Activated naive CD8-positive, alpha-beta T cell treated with anti-CD3 and anti-CD28 coated beads for 36 hours (primary cell): ENCODE measurements at regions not wholly inside any gene's neighbourhood (a gene's known extent, or its start where the extent isn't known, plus 50 kb on each side); places are given as distances from the start of the nearest gene placed in this dataset.
"Not testable (repeated sequence)": the region's sequence is repeated elsewhere in the genome, so short reads cannot be mapped to it uniquely, and the experiment has no call there.

Experiments used
- DNase-seq: peaks from one replicate; pipeline ENCODE4 v3.0.0; 2021
- H3K27ac Mint-ChIP-seq: one replicate; pipeline ENCODE4 v1.8.0; 2022; ENCODE audit warnings: mild to moderate bottlenecking, moderate library complexity, mixed read lengths
- H3K27me3 Mint-ChIP-seq: one replicate; pipeline ENCODE4 v1.8.0; 2022; ENCODE audit warnings: mild to moderate bottlenecking, mixed read lengths
- H3K36me3 Mint-ChIP-seq: one replicate; pipeline ENCODE4 v1.8.0; 2021; ENCODE audit warnings: mild to moderate bottlenecking, mixed read lengths
- H3K4me1 Mint-ChIP-seq: one replicate; pipeline ENCODE4 v1.8.0; 2021; ENCODE audit warnings: mixed read lengths
- H3K4me3 Mint-ChIP-seq: one replicate; pipeline ENCODE4 v1.8.0; 2022; ENCODE audit warnings: mild to moderate bottlenecking, moderate library complexity, mixed read lengths
- H3K9me3 Mint-ChIP-seq: one replicate; pipeline ENCODE4 v1.8.0; 2022; ENCODE audit warnings: mixed read lengths

DNA sequence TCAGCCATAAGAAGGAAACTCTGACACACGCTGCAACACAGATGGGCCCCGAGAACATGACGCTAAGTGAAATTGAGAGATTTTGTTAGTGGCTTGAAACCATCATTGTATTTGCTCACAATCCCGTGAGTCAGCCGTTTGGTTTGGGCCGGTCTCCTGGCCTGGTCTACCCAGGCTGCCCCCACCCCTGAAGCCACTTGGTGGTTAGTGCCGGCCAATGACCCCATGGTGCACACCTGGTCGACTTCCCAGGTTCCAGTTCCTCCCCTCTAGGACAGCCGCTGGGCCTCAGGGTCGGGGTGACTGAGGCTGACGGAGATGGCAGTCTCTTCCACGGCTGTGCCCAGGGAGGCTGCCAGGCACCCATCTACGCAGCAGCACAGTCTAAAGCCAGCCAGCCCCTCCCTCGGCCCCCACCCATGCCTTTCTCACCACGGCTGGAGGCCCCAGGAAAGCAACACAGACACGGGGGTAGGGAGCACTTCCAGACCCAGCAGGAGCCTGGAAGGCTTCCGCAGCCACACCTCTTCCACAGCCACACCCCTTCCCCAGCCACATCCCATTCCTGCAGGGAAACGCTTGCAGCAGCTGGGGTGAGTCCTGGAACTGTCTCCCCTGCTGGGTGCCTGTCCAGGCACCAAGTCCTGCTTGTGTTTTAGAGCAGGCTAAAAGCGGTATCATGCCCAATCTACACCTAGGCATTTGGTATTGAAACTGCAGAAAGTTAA is 5413.2 kb upstream of the TPTE start:
- H3K4me1 Mint-ChIP-seq, H3K27me3 Mint-ChIP-seq, H3K36me3 Mint-ChIP-seq, DNase-seq, H3K9me3 Mint-ChIP-seq, H3K4me3 Mint-ChIP-seq, H3K27ac Mint-ChIP-seq: not testable (repeated sequence)

DNA sequence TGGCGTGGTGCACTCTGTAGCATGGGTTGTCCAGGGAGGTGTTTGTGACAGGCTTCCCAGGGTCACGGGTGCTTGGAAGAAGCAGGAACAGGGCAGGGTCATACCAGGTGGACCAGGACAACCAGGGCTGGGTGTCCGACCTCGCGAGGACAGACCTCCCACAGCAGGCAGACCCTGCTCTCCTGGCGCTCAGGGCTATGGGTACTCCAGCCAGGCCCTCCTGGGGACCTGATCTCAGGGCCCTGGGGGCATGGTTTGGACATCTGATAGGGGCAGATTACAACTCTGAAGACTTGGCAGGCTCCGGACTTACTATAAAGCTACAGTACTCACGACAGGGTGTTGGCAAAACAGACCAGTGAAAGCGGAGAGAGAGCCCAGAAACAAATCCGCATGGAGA is 5410.2 kb upstream of the TPTE start:
- not testable (repeated sequence) for H3K9me3 Mint-ChIP-seq, H3K27ac Mint-ChIP-seq, H3K36me3 Mint-ChIP-seq, H3K4me3 Mint-ChIP-seq, H3K4me1 Mint-ChIP-seq, H3K27me3 Mint-ChIP-seq, DNase-seq

- not testable (repeated sequence) for DNase-seq, H3K27me3 Mint-ChIP-seq, H3K36me3 Mint-ChIP-seq, H3K9me3 Mint-ChIP-seq, H3K4me3 Mint-ChIP-seq, H3K27ac Mint-ChIP-seq, H3K4me1 Mint-ChIP-seq
Observed at GRCh38 chr21:5113092-5113491, 5408.3 kb upstream of the TPTE start.

DNA sequence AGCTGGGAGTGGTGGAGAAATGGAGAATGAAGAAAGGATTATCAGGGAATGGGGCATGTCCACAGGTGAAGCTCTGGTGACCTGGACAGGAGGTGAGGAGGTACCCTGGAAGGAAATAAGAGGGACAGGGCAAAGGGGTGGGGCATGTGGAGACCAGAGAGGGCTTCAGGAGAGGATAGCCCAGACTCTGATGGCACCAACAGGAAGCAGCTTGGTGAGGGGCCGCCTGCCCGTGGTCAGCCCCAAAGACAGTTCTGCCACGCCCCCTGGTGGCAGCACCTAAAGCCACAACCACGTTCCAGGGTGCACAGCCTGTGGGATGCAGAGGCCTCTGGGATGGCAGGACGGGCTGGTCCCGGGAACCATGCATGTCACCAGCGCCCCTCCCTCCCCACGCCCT is 5406.9 kb upstream of the TPTE start:
- not testable (repeated sequence) for H3K4me1 Mint-ChIP-seq, H3K27ac Mint-ChIP-seq, H3K4me3 Mint-ChIP-seq, DNase-seq, H3K27me3 Mint-ChIP-seq, H3K36me3 Mint-ChIP-seq, H3K9me3 Mint-ChIP-seq

- H3K4me1 Mint-ChIP-seq, H3K9me3 Mint-ChIP-seq, H3K4me3 Mint-ChIP-seq, H3K27ac Mint-ChIP-seq, H3K36me3 Mint-ChIP-seq, DNase-seq, H3K27me3 Mint-ChIP-seq: not testable (repeated sequence)
Observed at GRCh38 chr21:5114893-5115645, 5406.3 kb upstream of the TPTE start.

- DNase-seq, H3K4me3 Mint-ChIP-seq, H3K27ac Mint-ChIP-seq, H3K36me3 Mint-ChIP-seq, H3K9me3 Mint-ChIP-seq, H3K27me3 Mint-ChIP-seq, H3K4me1 Mint-ChIP-seq: not testable (repeated sequence)
Observed at GRCh38 chr21:5115646-5116343, 5405.6 kb upstream of the TPTE start.

DNA sequence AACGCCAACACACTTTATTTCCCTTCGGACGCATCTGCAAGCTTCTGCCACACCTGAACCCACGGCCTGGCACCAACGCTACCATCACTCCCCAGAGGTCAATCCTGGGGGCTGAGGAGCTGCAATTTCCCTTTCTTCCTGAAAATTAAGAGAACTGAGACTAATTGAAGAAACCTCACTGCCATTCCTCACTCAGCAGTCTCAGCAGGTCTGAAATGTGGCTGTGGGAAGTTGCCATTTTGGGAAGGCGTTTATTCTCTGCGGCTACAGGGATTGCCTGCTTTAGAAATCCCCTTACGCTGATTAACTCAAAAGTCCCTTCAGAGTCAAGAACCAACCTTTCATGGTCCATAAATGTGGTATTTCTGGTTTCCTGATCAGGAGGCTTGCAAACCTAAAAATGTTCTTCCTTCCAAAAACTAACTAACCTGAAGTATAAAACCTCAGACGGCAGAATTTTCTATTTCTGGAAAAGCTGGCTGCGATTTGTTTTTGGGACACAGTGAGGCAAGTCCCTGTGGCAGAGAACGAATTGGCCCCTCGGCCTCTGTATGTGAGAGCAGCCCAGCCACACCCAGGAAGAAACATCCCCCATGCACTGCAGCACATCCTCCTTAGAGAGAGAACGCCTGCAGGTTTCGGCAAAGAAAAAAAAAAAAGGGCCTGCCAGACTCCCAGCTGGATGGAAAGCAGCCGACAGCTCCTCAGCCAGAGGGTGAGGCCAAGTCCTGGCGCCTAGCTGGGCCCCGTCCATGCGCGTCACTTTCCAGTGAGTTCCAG is 5404.8 kb upstream of the TPTE start:
- not testable (repeated sequence) for H3K36me3 Mint-ChIP-seq, H3K27ac Mint-ChIP-seq, H3K27me3 Mint-ChIP-seq, H3K4me3 Mint-ChIP-seq, H3K4me1 Mint-ChIP-seq, DNase-seq, H3K9me3 Mint-ChIP-seq

- H3K4me3 Mint-ChIP-seq, H3K36me3 Mint-ChIP-seq, H3K9me3 Mint-ChIP-seq, H3K4me1 Mint-ChIP-seq, H3K27me3 Mint-ChIP-seq, H3K27ac Mint-ChIP-seq, DNase-seq: not testable (repeated sequence)
Observed at GRCh38 chr21:5117135-5117534, 5404.2 kb upstream of the TPTE start.

DNA sequence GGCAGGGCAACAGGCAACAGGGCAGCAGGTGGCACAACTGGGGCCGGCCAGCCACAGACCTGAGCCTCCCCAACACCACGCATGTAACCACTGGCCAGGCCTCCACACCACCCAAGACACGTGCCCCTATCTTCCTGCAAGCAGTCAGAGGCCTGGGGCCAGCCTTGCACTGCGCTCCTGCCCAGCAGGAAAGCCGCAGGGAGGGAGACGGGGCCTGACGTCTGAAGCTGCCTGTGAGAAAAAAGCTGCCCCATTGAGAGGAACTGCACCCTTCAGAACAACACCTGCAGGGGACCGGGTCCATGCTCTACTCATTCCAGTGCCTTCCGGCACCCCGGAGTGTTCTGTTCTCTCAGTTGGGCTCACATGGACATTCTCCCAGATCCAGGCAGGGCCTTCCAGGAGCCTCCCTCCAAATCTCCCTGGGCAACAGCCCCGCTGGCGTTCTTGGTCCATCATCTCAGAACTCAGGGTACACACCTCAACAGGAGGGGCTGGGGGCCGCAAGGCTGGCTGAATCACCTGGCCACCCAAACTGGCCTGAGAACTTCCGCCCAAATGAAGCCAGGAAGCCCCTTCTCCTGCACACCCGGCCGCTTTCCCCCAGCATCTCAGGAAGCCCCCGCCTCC is 5403.6 kb upstream of the TPTE start:
- not testable (repeated sequence) for H3K4me1 Mint-ChIP-seq, H3K9me3 Mint-ChIP-seq, H3K27me3 Mint-ChIP-seq, H3K36me3 Mint-ChIP-seq
- Mint-ChIP-seq H3K4me3 (peak overlapping the region; percentile 42), H3K27ac (peak overlapping the region; percentile 63)
- peak; percentile 23 for DNase-seq

DNA sequence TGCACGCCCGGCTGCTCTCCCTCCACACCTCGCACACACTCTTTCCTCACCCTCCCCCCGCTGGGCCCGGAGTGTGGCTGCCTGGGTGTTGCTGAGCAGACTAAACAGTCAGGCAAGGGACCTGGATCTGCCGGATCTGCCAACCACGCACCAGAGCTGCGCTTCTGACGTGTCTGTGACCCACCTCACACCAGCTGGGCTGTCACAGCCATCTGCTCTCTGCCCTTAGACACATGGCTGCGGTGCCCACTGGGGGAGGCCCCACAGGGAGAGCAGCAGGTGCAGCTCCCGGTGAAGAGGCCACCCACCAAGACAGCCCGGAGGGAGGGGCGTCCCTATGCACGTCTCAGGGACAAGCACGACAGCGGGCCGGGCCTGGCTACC is 5403.1 kb upstream of the TPTE start:
- not testable (repeated sequence) for H3K27ac Mint-ChIP-seq, H3K36me3 Mint-ChIP-seq, H3K4me3 Mint-ChIP-seq, H3K27me3 Mint-ChIP-seq, H3K4me1 Mint-ChIP-seq, H3K9me3 Mint-ChIP-seq
- peak; percentile 31 for DNase-seq

- H3K27me3 Mint-ChIP-seq, DNase-seq, H3K9me3 Mint-ChIP-seq, H3K36me3 Mint-ChIP-seq, H3K4me3 Mint-ChIP-seq, H3K27ac Mint-ChIP-seq, H3K4me1 Mint-ChIP-seq: not testable (repeated sequence)
Observed at GRCh38 chr21:5119179-5119578, 5402.2 kb upstream of the TPTE start.

DNA sequence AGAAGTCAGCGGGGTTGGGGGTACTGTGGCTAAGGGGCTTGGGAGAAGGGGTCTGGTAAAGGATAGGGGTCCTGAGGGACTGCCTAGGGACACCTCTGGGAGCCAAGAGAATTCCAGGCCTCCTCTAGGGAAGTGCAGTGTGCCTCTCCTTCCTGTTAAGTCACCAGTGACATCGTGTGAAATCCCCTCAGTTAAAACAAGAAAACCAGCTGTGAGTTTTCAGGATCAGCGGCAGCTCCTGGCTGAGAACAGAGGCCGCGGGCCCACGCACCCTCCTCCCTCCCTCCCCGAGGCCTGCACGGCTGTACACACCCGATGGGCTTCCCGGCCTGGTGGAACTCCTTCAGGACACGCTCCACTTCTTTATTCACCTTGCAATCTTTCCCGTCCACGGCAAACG is 5400.0 kb upstream of the TPTE start:
- H3K27me3 Mint-ChIP-seq, H3K36me3 Mint-ChIP-seq, H3K9me3 Mint-ChIP-seq, H3K27ac Mint-ChIP-seq, H3K4me1 Mint-ChIP-seq, DNase-seq, H3K4me3 Mint-ChIP-seq: not testable (repeated sequence)

GRCh38 chr21:5121849-5122248 is 5399.5 kb upstream of the TPTE start:
- not testable (repeated sequence) for H3K4me1 Mint-ChIP-seq, DNase-seq, H3K4me3 Mint-ChIP-seq, H3K27me3 Mint-ChIP-seq, H3K36me3 Mint-ChIP-seq, H3K27ac Mint-ChIP-seq, H3K9me3 Mint-ChIP-seq

DNA sequence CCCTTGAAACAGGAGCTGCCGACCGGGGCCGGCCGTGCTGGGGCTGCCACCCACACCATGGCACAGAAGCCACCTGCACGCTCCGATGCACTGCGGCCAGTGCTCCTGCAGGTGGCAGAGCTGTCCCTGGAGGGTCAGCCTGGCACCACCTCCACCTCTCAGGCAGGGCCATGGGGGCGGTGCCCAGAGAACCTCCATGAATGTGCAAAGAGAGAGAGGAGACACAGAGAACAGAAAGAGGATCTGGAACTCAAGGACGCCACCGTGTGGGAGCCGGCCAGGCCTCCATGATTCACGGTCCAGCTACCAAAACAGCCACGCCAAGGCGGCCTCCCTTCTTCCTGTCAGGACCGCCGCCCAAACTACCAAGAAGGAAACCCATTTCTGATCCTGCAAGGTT is 5397.7 kb upstream of the TPTE start:
- H3K36me3 Mint-ChIP-seq, H3K4me1 Mint-ChIP-seq, H3K9me3 Mint-ChIP-seq, H3K27ac Mint-ChIP-seq, H3K27me3 Mint-ChIP-seq, H3K4me3 Mint-ChIP-seq: not testable (repeated sequence)
- peak; percentile 68 for DNase-seq

GRCh38 chr21:5128261-5128660 is 5393.1 kb upstream of the TPTE start:
- H3K4me3 Mint-ChIP-seq: peak overlapping the region; percentile 61
- H3K4me1 Mint-ChIP-seq, H3K27me3 Mint-ChIP-seq, H3K36me3 Mint-ChIP-seq, H3K9me3 Mint-ChIP-seq: not testable (repeated sequence)
- H3K27ac Mint-ChIP-seq: peak overlapping the region; percentile 68
- DNase-seq: peak; percentile 99
